Spinal cord (tissue), 9 donors: ENCODE measurements at regions not wholly inside any gene's neighbourhood (a gene's known extent, or its start where the extent isn't known, plus 50 kb on each side); places are given as distances from the start of the nearest gene placed in this dataset.
A peak's percentile ranks its signal among the peaks of the same experiment; 100 is the strongest.

Source experiments
- DNase-seq, 6 donors: peaks; one replicate each; pipeline versions ENCODE4 v3.0.0 to v3.0.0-alpha.2; 2013 to 2015; ENCODE audit warnings: low spot score in 6 of 6, low read depth in 4 of 6
- H3K27ac ChIP-seq: one replicate; pipeline ENCODE4 v1.5.1; 2013; ENCODE audit warnings: low read depth, low read length, control low read depth
- H3K27me3 ChIP-seq: one replicate; pipeline ENCODE4 v1.6.1; 2013; ENCODE audit warnings: low read length; ENCODE audit not compliant: control insufficient read depth, insufficient read depth
- H3K36me3 ChIP-seq: one replicate; pipeline ENCODE4 v1.6.1; 2013; ENCODE audit warnings: low read length; ENCODE audit not compliant: control insufficient read depth, insufficient read depth
- H3K4me1 ChIP-seq: one replicate; pipeline ENCODE4 v1.6.1; 2013; ENCODE audit warnings: low read length; ENCODE audit not compliant: control insufficient read depth, insufficient read depth
- H3K4me3 ChIP-seq: one replicate; pipeline ENCODE4 v1.5.1; 2013; ENCODE audit warnings: low read depth, low read length, control low read depth
- H3K9me3 ChIP-seq: one replicate; pipeline ENCODE4 v1.6.1; 2013; ENCODE audit warnings: low read length; ENCODE audit not compliant: control insufficient read depth, insufficient read depth
- WGBS: methylation state at CpG from one replicate; pipeline ENCODE4 v1.1.5; 2013; ENCODE audit warnings: missing lambda C conversion rate; ENCODE audit not compliant: insufficient coverage; 5-methylcytosine and 5-hydroxymethylcytosine counted together
- donor health status: healthy.

- no peaks in the 10 kb centered on the region for H3K27me3 ChIP-seq
- no peaks in the 10 kb centered on the region for H3K9me3 ChIP-seq
- 3% methylated on average over 5 of the region's 8 CpGs for WGBS
- H3K36me3 ChIP-seq: no peaks in the 10 kb centered on the region
- H3K4me3 ChIP-seq: peak overlapping the region; percentile 6
- H3K4me1 ChIP-seq: peaks cover 38% of the 10 kb centered on the region
- peak in 5 of 6 donors; percentile 59 to 94 (median 66) for DNase-seq
- H3K27ac ChIP-seq: peak overlapping the region; percentile 86
Measured at GRCh38 chr5:32504989-32505596, 60.6 kb upstream of the ZFR start.

GRCh38 chr5:32504329-32504988 is 59.9 kb upstream of the ZFR start:
- no peaks in the 10 kb centered on the region for H3K27me3 ChIP-seq
- H3K4me3 ChIP-seq: no peak overlapping the region
- H3K9me3 ChIP-seq: no peaks in the 10 kb centered on the region
- WGBS: 17% methylated on average over 7 of the region's 8 CpGs
- H3K36me3 ChIP-seq: no peaks in the 10 kb centered on the region
- DNase-seq: peak in 1 of 6 donors; percentile 13
- H3K4me1 ChIP-seq: peaks cover 38% of the 10 kb centered on the region
- peak overlapping the region; percentile 86 for H3K27ac ChIP-seq

- no peaks in the 10 kb centered on the region for H3K36me3 ChIP-seq
- H3K27ac ChIP-seq: no peak overlapping the region
- 67% methylated on average over 7 of the region's 7 CpGs for whole genome bisulfite sequencing
- peak in 2 of 6 donors; percentile 2 to 28 for DNase-seq
- H3K27me3 ChIP-seq: no peaks in the 10 kb centered on the region
- no peaks in the 10 kb centered on the region for H3K9me3 ChIP-seq
- no peak overlapping the region for H3K4me3 ChIP-seq
- peaks cover 38% of the 10 kb centered on the region for H3K4me1 ChIP-seq
Measured at GRCh38 chr5:32503261-32503660, 58.7 kb upstream of the ZFR start.

GRCh38 chr5:32501071-32502002 is 56.8 kb upstream of the ZFR start:
- peak in 2 of 6 donors; percentile 19 to 31 for DNase-seq
- no peak overlapping the region for H3K27ac ChIP-seq
- no peak overlapping the region for H3K4me3 ChIP-seq
- 61% methylated on average over 8 of the region's 16 CpGs for WGBS
- peaks cover 34% of the 10 kb centered on the region for H3K4me1 ChIP-seq
- no peaks in the 10 kb centered on the region for H3K27me3 ChIP-seq
- no peaks in the 10 kb centered on the region for H3K36me3 ChIP-seq
- H3K9me3 ChIP-seq: no peaks in the 10 kb centered on the region

- H3K36me3 ChIP-seq: no peaks in the 10 kb centered on the region
- WGBS: 37% methylated on average over 7 of the region's 7 CpGs
- H3K9me3 ChIP-seq: no peaks in the 10 kb centered on the region
- no peak for DNase-seq
- H3K4me1 ChIP-seq: peaks cover 23% of the 10 kb centered on the region
- no peak overlapping the region for H3K27ac ChIP-seq
- no peaks in the 10 kb centered on the region for H3K27me3 ChIP-seq
- H3K4me3 ChIP-seq: no peak overlapping the region
Measured at GRCh38 chr5:32500181-32500580, 55.6 kb upstream of the ZFR start.

- Histone ChIP-seq H3K4me1 (peaks cover 13% of the 10 kb centered on the region), H3K4me3 (no peak overlapping the region), H3K27me3 (no peaks in the 10 kb centered on the region), H3K36me3 (no peaks in the 10 kb centered on the region), H3K27ac (no peak overlapping the region), H3K9me3 (no peaks in the 10 kb centered on the region)
- WGBS: 100% methylated on average over 2 of the region's 2 CpGs
- no peak for DNase-seq
Measured at GRCh38 chr5:32499261-32499660, 54.7 kb upstream of the ZFR start.

GRCh38 chr5:32498484-32498883 is 53.9 kb upstream of the ZFR start:
- Histone ChIP-seq H3K27me3 (no peaks in the 10 kb centered on the region), H3K4me3 (no peak overlapping the region), H3K4me1 (peaks cover 7% of the 10 kb centered on the region), H3K36me3 (no peaks in the 10 kb centered on the region), H3K9me3 (no peaks in the 10 kb centered on the region), H3K27ac (no peak overlapping the region)
- no peak for DNase-seq

- Histone ChIP-seq H3K27ac (no peak overlapping the region), H3K4me1 (peaks cover 5% of the 10 kb centered on the region), H3K4me3 (no peak overlapping the region), H3K27me3 (no peaks in the 10 kb centered on the region), H3K9me3 (no peaks in the 10 kb centered on the region), H3K36me3 (no peaks in the 10 kb centered on the region)
- WGBS: 95% methylated on average over 2 of the region's 5 CpGs
- DNase-seq: no peak
Measured at GRCh38 chr5:32496104-32496503, 51.6 kb upstream of the ZFR start.

GRCh38 chr5:32494827-32495226 is 50.3 kb upstream of the ZFR start:
- H3K9me3 ChIP-seq: no peaks in the 10 kb centered on the region
- 92% methylated on average over 4 of the region's 6 CpGs for WGBS

More at GRCh38 chr5:32494827-32495226, 50.3 kb upstream of the ZFR start:
- H3K27ac ChIP-seq: no peak overlapping the region
- no peak overlapping the region for H3K4me3 ChIP-seq
- H3K4me1 ChIP-seq: peaks cover 4% of the 10 kb centered on the region
- no peaks in the 10 kb centered on the region for H3K36me3 ChIP-seq
- DNase-seq: no peak
- H3K27me3 ChIP-seq: no peaks in the 10 kb centered on the region
